Embryonic facial prominence (tissue), 1 donor: ENCODE measurements at regions not wholly inside any gene's neighbourhood (a gene's known extent, or its start where the extent isn't known, plus 50 kb on each side); places are given as distances from the start of the nearest gene placed in this dataset.

Experiments
- DNase-seq: peaks from one replicate; pipeline ENCODE4 v3.0.0-alpha.2; 2016; ENCODE audit errors: extremely low spot score

GRCh38 chr4:31272331-31273061 is 552.3 kb downstream of the PCDH7 start:
- no peak for DNase-seq

GRCh38 chr4:31275906-31276305 is 555.7 kb downstream of the PCDH7 start:
- no peak for DNase-seq

- DNase-seq, result no peak
These were observed 563.5 kb downstream of the PCDH7 start for GRCh38 chr4:31283679-31284078.

DNA sequence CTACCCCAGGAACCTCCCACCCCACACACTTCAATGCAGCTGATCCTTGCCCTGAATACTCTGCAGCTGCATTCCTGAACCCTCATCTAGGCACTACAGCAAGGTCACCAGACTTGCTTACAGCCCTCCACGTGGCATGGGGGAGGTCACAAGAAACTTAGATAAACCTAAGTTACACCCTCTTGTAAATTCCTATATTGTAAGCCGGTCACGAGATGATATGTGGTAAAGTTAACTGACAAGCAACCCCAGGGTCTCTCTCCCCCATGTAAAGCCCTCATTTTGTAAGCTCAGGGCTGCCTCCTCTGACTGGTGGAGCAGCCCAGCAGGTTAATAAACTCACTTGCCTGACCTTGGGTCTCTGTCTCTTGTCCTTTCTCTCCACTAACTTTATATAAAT is 570.7 kb downstream of the PCDH7 start:
- no peak for DNase-seq

- no peak for DNase-seq
These were observed 571.1 kb downstream of the PCDH7 start for GRCh38 chr4:31291238-31291637.

GRCh38 chr4:31294655-31295480 is 574.7 kb downstream of the PCDH7 start:
- DNase-seq, result no peak

DNA sequence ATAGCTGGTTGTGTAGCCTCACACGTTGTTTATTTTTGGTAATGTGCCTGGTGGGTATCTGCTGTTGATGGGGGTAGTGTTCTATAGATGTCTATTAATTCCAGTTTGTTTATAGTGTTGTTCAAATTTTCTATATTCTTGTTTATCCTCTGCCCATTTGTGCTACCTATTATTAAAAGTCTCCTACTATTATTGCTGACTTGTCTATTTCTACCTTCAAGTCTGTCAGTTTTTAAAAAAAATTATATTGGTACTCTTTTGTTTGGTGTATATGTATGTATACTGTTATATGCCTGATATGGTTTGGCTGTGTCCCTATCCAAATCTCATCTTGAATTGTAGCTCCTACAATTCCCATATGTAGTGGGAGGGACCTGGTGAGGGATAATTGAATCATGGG is 578.6 kb downstream of the PCDH7 start:
- DNase-seq, result no peak

DNA sequence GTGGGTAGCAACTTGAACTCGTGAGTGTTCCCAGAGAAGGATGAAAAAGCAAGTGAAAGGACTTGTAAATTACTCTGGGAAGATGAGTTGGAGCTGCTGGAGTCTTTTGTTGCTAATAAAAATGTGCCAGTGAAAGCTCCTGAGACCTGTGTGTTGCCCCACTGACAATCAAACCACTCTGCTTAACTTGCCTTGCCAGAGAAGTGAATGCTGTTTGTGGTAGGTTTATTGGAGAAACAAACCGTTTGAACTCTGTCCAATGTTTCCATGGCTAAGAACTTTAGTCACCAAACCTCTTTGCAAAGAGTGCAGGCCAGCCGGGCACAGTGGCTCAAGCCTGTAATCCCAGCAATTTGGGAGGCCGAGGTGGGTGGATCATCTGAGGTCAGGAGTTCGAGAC is 586.9 kb downstream of the PCDH7 start:
- no peak for DNase-seq

DNA sequence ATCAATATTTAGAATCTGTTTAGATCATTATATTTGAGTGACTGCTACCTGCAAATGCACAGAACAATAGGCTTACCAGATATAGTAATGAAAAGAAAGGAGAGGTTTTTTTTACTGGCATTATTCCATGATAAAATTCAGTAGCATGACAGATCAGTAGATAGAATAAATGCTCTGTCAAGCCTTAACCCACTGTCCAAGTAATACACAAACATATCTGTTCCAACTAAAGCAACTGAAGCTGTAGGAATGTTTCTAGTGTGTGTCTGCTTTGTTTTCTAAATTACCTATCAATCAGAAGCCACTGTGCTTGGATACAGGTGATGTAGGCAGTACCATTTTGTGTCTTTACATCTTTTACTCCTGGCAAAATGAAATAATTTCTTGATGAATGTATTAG is 604.6 kb downstream of the PCDH7 start:
- DNase-seq, result no peak

DNA sequence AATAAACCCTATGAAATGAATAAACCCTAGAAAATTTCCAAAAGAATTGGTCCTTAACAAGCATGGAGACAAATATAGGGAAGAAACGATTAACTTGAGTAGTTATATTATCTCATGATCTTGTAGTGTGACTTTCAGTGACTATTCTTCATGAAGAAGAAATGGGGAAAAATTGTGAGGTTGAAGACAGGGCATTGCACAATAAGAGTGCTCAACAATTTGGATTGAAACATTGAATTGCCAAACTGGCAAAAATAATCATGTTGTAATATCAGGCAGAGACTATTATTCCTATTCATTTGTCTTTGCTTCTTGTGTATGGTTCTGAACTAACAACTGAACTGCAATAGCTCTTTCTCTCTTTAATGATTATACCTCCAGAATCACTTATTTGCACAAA is 605.1 kb downstream of the PCDH7 start:
- no peak for DNase-seq

- DNase-seq, result no peak
These were observed 606.9 kb downstream of the PCDH7 start for GRCh38 chr4:31327031-31327430.

- DNase-seq, result no peak
These were observed 608.8 kb downstream of the PCDH7 start for GRCh38 chr4:31328932-31329331.

- DNase-seq, result no peak
These were observed 614.1 kb downstream of the PCDH7 start for GRCh38 chr4:31334086-31334910.

GRCh38 chr4:31338000-31338399 is 617.8 kb downstream of the PCDH7 start:
- no peak for DNase-seq

DNA sequence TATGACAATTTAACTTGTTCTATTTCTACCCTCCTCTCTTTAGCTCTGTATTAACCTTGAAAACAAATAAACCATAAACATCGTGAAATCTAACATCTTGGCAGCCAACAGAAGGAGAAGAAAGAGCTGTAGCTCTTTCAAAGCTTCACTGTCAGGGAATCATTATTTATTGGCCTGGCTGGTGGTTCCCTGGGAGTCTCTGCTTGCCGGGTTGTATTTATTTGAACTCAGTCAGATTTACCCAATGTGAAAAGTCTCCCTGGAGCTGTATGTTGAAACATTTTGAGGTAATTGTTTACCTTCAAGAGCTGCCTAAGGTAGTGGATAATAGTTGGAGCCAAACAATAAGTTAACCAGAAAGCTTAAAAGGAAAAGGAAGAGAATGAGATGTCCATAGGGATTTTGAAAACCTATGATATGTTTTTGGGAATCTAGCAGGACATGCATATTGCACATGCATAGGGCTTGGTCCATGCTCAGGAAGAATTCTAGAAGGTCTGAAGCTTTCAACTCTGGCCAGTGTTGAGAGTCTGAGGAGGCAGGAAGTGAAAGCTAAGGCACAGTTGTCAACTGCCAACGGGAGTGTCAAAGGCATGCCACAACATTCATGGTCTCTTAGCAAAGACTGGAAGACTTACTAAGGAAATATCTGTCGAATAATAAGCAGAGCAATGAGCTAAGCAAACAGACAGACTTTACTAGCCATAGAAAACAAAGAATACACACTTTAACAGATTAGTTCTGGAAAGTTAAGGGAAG is 621.6 kb downstream of the PCDH7 start:
- DNase-seq, result no peak

- DNase-seq, result no peak
These were observed 622.9 kb downstream of the PCDH7 start for GRCh38 chr4:31343061-31343460.

DNA sequence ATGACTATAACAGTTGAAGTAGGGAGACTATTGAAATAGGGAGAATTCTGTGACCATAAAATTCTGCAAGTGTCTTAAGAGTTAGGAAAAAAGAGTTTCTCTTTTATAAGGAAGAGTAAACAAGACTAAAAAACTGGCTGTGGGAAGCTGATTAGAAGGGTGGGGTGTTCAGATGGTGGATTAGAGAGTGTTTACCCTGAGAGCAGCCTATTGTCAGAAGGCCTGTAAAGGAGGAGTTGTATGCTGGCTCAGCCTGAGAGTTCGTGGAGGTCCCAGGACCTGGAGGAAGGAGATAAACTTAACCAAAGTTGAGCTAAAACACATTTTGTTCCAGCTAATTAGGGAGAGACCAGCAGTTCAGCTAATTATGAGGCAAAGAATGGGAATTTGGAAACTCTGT is 629.7 kb downstream of the PCDH7 start:
- DNase-seq, result no peak

GRCh38 chr4:31351695-31352094 is 631.5 kb downstream of the PCDH7 start:
- DNase-seq, result no peak

DNA sequence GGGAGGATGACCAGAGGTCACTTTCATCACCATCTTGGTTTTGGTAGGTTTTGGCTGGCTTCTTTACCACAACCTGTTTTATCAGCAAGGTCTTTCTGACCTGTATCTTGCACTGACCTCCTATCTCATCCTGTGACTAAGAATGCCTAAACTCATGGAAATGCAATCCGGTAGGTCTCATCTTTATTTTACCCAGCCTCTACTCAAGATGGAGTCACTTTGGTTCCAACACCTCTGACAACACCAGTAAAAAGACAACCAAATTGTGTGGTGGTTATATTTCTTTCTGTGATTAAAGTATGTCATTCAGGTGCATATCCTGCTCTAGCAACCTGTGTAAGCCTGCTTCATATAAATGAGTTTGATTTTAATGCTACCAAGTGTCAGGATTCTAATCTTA is 636.7 kb downstream of the PCDH7 start:
- DNase-seq, result no peak

DNA sequence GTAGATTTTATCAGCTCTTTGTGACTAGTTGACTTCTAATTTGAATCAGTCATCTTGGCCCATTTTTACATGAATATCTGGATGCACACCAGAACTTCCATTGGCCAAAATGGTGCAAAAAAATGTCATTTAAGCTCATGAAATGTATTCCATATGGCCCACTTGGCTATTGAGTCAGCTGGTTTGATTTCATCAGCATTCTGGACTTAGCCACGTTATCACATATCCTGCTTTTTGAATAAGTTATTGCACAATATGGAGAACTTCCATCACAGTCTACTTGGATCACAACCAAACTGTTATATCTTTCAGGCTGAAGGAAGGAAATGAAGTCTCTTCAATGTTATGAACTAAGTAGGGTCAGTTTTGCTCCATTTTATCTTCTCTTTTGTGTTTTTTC is 640.6 kb downstream of the PCDH7 start:
- DNase-seq, result no peak

- no peak for DNase-seq
These were observed 642.6 kb downstream of the PCDH7 start for GRCh38 chr4:31362756-31363155.
